Naive B cell (primary cell): ENCODE measurements at regions not wholly inside any gene's neighbourhood (a gene's known extent, or its start where the extent isn't known, plus 50 kb on each side); places are given as distances from the start of the nearest gene placed in this dataset.
"Not testable (repeated sequence)": the region's sequence is repeated elsewhere in the genome, so short reads cannot be mapped to it uniquely, and the experiment has no call there.

Experiments used
- ATAC-seq, 2 donors: fragments of 150-1000 bp; cut with Tn5 transposase; 2 replicates each; pipeline ENCODE4 v1.10.0; 2021; ENCODE audit warnings: low read depth in 2 of 2, mild to moderate bottlenecking in 2 of 2, moderate library complexity in 2 of 2
- DNase-seq: peaks from one replicate; pipeline ENCODE4 v3.0.0; 2022
- H3K27ac Mint-ChIP-seq, 6 donors: one replicate each; pipeline ENCODE4 v1.8.0; 2020 to 2022; ENCODE audit warnings: mild to moderate bottlenecking in 6 of 6, mixed read lengths in 6 of 6, moderate library complexity in 5 of 6, inconsistent platforms in 2 of 6
- H3K27me3 Mint-ChIP-seq, 3 donors: one replicate each; pipeline ENCODE4 v1.8.0; 2021 to 2022; ENCODE audit warnings: mixed read lengths in 3 of 3, mild to moderate bottlenecking in 1 of 3
- H3K36me3 Mint-ChIP-seq, 2 donors: one replicate each; pipeline ENCODE4 v1.8.0; 2020 to 2022; ENCODE audit warnings: mixed read lengths in 2 of 2, inconsistent platforms in 1 of 2, mild to moderate bottlenecking in 1 of 2
- H3K4me1 Mint-ChIP-seq, 3 donors: one replicate each; pipeline ENCODE4 v1.8.0; 2020 to 2022; ENCODE audit warnings: mixed read lengths in 3 of 3, inconsistent platforms in 1 of 3, mild to moderate bottlenecking in 1 of 3, moderate library complexity in 1 of 3
- H3K4me3 Mint-ChIP-seq, 8 donors: one replicate each; pipeline ENCODE4 v1.8.0; 2020 to 2022; ENCODE audit warnings: mild to moderate bottlenecking in 8 of 8, mixed read lengths in 8 of 8, moderate library complexity in 8 of 8, inconsistent platforms in 2 of 8
- H3K9me3 Mint-ChIP-seq, 7 donors: one replicate each; pipeline ENCODE4 v1.8.0; 2020 to 2022; ENCODE audit warnings: mixed read lengths in 7 of 7, mild to moderate bottlenecking in 5 of 7, inconsistent platforms in 2 of 7, moderate library complexity in 1 of 7

GRCh38 chr5:4579679-4580078, 560.5 kb upstream of the ADAMTS16 start:
- Mint-ChIP-seq H3K36me3 (no peaks in the 10 kb centered on the region), H3K9me3 (peaks cover 0 to 8% (median 5%) of the 10 kb centered on the region in 7 donors), H3K27me3 (no peaks in the 10 kb centered on the region), H3K4me1 (no peaks in the 10 kb centered on the region), H3K27ac (no peak overlapping the region), H3K4me3 (no peak overlapping the region)
- DNase-seq = no peak
- ATAC-seq = no peak

GRCh38 chr5:4580772-4581171, 559.4 kb upstream of the ADAMTS16 start:
- Mint-ChIP-seq H3K4me3 (no peak overlapping the region), H3K4me1 (no peaks in the 10 kb centered on the region), H3K27ac (no peak overlapping the region), H3K9me3 (peaks cover 0 to 8% (median 5%) of the 10 kb centered on the region in 7 donors), H3K36me3 (no peaks in the 10 kb centered on the region), H3K27me3 (no peaks in the 10 kb centered on the region)
- ATAC-seq (no peak), DNase-seq (no peak)

GRCh38 chr5:4581289-4581688, 558.8 kb upstream of the ADAMTS16 start:
- Mint-ChIP-seq H3K27me3 (no peaks in the 10 kb centered on the region), H3K4me3 (no peak overlapping the region), H3K36me3 (no peaks in the 10 kb centered on the region), H3K4me1 (no peaks in the 10 kb centered on the region), H3K27ac (no peak overlapping the region), H3K9me3 (peaks cover 0 to 8% (median 5%) of the 10 kb centered on the region in 7 donors)
- ATAC-seq (no peak), DNase-seq (no peak)

DNA sequence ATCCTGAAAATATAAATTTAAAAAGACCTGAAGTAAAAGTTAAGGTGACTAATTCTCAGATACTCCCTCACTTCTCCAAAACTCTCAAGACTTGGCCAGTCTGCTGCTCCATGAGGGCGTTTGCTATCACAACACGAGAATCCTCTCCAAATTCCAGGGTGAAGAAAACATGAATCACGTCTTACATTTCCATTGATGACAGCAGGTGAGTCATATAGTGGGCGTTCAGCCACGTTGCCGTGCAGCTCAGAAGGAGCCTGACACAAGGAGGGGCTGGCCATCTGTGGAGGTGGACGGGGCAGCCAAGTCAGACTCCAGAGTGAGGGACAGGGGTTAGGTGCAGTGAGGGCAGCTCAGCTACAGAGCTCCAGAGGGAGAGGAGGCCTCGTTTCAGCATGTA, 555.1 kb upstream of the ADAMTS16 start:
- H3K36me3 Mint-ChIP-seq = no peaks in the 10 kb centered on the region
- no peak overlapping the region for H3K4me3 Mint-ChIP-seq
- ATAC-seq = no peak
- peaks cover 0 to 7% (median 4%) of the 10 kb centered on the region in 7 donors for H3K9me3 Mint-ChIP-seq
- no peak for DNase-seq
- H3K4me1 Mint-ChIP-seq = no peaks in the 10 kb centered on the region
- no peaks in the 10 kb centered on the region for H3K27me3 Mint-ChIP-seq
- H3K27ac Mint-ChIP-seq = no peak overlapping the region

GRCh38 chr5:4613440-4613839, 526.7 kb upstream of the ADAMTS16 start:
- DNase-seq (no peak), ATAC-seq (no peak)
- Mint-ChIP-seq H3K9me3 (peaks cover 0 to 13% (median 8%) of the 10 kb centered on the region in 7 donors), H3K4me3 (no peak overlapping the region), H3K27ac (no peak overlapping the region), H3K4me1 (no peaks in the 10 kb centered on the region), H3K27me3 (no peaks in the 10 kb centered on the region), H3K36me3 (no peaks in the 10 kb centered on the region)

DNA sequence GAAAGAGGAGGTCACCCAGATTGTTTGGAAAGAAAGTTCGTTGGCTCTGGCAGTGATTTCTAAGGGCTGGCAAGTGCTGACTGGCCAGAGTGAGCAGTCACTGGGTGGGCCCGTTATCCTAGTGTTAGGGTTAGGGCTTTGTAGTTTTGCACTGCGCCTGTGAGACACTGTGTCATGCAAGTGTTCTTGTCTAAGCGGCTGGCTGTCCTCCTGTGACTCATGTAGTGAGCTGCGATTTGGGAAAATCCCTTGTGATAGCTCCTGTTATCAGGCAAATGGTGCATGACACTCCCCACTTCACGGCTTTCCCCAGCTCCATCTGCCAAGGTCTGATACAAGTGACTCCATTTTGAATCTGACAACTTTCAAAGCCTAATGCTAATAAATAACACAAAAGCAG, 526.0 kb upstream of the ADAMTS16 start:
- Mint-ChIP-seq H3K27me3 (no peaks in the 10 kb centered on the region), H3K36me3 (no peaks in the 10 kb centered on the region), H3K4me3 (no peak overlapping the region), H3K4me1 (no peaks in the 10 kb centered on the region), H3K9me3 (peaks cover 0 to 9% (median 5%) of the 10 kb centered on the region in 7 donors), H3K27ac (no peak overlapping the region)
- ATAC-seq (no peak), DNase-seq (no peak)

DNA sequence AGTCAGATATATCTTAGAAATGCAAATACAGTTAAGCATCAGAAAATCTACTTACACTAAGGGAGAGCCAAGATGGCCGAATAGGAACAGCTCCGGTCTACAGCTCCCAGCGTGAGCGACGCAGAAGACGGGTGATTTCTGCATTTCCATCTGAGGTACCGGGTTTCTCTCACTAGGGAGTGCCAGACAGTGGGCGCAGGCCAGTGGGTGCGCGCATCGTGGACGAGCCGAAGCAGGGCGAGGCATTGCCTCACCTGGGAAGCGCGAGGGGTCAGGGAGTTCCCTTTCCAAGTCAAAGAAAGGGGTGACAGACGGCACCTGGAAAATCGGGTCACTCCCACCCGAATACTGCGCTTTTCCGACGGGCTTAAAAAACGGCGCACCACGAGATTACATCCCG, 524.8 kb upstream of the ADAMTS16 start:
- H3K27me3 Mint-ChIP-seq, H3K36me3 Mint-ChIP-seq, H3K4me1 Mint-ChIP-seq, DNase-seq, H3K4me3 Mint-ChIP-seq, H3K27ac Mint-ChIP-seq, ATAC-seq: not testable (repeated sequence)
- H3K9me3 Mint-ChIP-seq = peaks cover 0 to 11% (median 5%) of the 10 kb centered on the region in 7 donors

GRCh38 chr5:4625206-4625896, 514.8 kb upstream of the ADAMTS16 start:
- Mint-ChIP-seq H3K27ac (no peak overlapping the region), H3K27me3 (no peaks in the 10 kb centered on the region), H3K4me1 (peaks cover 0 to 3% (median 0%) of the 10 kb centered on the region in 3 donors), H3K4me3 (no peak overlapping the region), H3K36me3 (no peaks in the 10 kb centered on the region), H3K9me3 (peaks cover 0 to 20% (median 7%) of the 10 kb centered on the region in 7 donors)
- ATAC-seq (no peak), DNase-seq (no peak)

DNA sequence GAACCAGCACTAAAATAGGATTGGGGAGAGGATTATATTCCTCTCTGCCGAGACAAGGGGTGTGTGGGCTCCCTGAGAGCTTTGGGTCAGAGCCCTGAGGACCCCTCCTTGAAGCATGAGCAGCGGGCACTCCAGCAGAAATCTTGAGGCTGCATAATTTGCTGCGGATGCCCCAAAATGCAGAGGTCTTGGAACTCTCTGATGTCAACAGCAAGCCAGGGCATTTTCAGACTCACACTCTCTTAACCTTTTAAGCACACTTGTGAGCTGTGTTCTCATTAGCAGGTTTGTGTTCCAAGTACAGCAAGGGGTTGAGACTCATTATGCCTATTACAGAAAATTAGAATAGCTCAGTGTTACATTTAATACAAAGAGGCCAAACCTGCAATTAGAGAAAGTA, 513.0 kb upstream of the ADAMTS16 start:
- H3K4me1 Mint-ChIP-seq = peaks cover 0 to 3% (median 0%) of the 10 kb centered on the region in 3 donors
- H3K9me3 Mint-ChIP-seq = peaks cover 1 to 20% (median 7%) of the 10 kb centered on the region in 7 donors
- H3K27ac Mint-ChIP-seq = no peak overlapping the region
- H3K36me3 Mint-ChIP-seq = no peaks in the 10 kb centered on the region
- DNase-seq (no peak), ATAC-seq (no peak)
- no peak overlapping the region for H3K4me3 Mint-ChIP-seq
- H3K27me3 Mint-ChIP-seq = no peaks in the 10 kb centered on the region

GRCh38 chr5:4627929-4628328, 512.2 kb upstream of the ADAMTS16 start:
- H3K36me3 Mint-ChIP-seq = no peaks in the 10 kb centered on the region
- H3K4me1 Mint-ChIP-seq = peaks cover 0 to 3% (median 0%) of the 10 kb centered on the region in 3 donors
- peaks cover 2 to 20% (median 7%) of the 10 kb centered on the region in 7 donors for H3K9me3 Mint-ChIP-seq
- no peaks in the 10 kb centered on the region for H3K27me3 Mint-ChIP-seq
- H3K27ac Mint-ChIP-seq = no peak overlapping the region
- no peak for DNase-seq
- no peak overlapping the region for H3K4me3 Mint-ChIP-seq
- no peak for ATAC-seq

DNA sequence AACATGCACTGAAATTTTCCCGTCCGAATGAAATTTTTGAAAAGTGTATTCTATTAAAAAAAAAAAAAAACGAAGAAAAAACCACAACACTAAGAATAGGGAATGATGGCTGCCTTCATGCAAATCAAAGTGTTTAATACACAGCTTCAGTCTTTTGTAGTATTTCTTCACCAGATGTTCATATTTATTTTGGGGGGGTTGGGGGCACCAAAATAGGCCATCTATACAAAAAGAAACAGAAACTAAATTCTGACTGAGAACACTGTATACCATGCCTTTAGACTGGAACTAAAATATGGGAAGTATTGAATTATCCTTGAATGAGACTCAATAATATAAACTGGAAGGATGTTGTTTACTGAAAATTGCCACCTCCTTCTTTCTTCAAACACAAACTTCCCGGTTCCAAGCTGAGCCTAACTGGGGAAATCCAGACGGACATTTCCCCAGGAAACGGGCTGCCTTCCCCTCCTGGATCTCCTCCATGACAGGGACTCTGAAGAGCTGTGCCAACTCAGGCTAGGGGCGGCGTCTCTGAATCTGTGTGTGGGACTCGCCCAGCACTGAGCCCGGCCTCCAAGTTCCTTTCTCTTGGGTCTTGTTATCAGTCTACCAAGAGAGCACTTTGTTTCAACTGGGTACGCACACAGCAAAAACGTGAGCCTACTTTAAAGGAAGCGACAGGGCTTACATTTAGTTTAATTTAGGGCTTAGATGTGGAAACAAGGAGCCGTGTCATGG, 511.3 kb upstream of the ADAMTS16 start:
- no peak for ATAC-seq
- H3K27ac Mint-ChIP-seq = no peak overlapping the region
- no peak for DNase-seq
- peaks cover under 1 to 20% (median 3%) of the 10 kb centered on the region in 7 donors for H3K9me3 Mint-ChIP-seq
- no peaks in the 10 kb centered on the region for H3K27me3 Mint-ChIP-seq
- H3K4me3 Mint-ChIP-seq = no peak overlapping the region
- no peaks in the 10 kb centered on the region for H3K36me3 Mint-ChIP-seq
- peaks cover 0 to 3% (median 0%) of the 10 kb centered on the region in 3 donors for H3K4me1 Mint-ChIP-seq

GRCh38 chr5:4630031-4630430, 510.1 kb upstream of the ADAMTS16 start:
- ATAC-seq (no peak), DNase-seq (no peak)
- Mint-ChIP-seq H3K4me3 (no peak overlapping the region), H3K27me3 (no peaks in the 10 kb centered on the region), H3K9me3 (peaks cover 0 to 20% (median 3%) of the 10 kb centered on the region in 7 donors), H3K36me3 (no peaks in the 10 kb centered on the region), H3K4me1 (peaks cover 0 to 3% (median 0%) of the 10 kb centered on the region in 3 donors), H3K27ac (peak overlapping the region in 1 of 6 donors; percentile 66)

- no peak overlapping the region for H3K27ac Mint-ChIP-seq
- H3K27me3 Mint-ChIP-seq = peaks cover 0 to 3% (median 0%) of the 10 kb centered on the region in 3 donors
- peaks cover 0 to 3% (median 0%) of the 10 kb centered on the region in 3 donors for H3K4me1 Mint-ChIP-seq
- H3K9me3 Mint-ChIP-seq = peaks cover 0 to 5% (median 3%) of the 10 kb centered on the region in 7 donors
- DNase-seq (no peak), ATAC-seq (no peak)
- no peak overlapping the region for H3K4me3 Mint-ChIP-seq
- H3K36me3 Mint-ChIP-seq = no peaks in the 10 kb centered on the region
Observed at GRCh38 chr5:4634342-4634741, 505.8 kb upstream of the ADAMTS16 start.

DNA sequence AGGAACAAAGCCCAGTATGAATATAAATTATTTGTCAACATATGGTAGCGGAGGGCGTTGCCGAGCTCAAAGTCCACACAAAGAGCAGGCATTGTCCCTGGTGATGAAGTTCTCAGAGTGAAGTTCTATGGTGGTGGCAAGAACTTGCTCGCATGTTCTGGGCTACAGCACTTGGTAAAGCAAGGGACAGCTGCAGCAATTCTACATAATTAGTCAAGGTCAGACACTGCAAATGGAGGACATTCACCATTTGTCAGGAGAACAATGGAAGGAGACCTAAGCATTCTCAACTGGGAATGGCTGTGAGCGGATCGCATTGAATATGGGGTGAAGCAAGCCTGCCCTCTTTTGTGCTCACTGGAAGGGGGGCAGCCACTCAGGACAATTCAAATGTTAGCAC, 503.8 kb upstream of the ADAMTS16 start:
- no peak overlapping the region for H3K27ac Mint-ChIP-seq
- H3K4me3 Mint-ChIP-seq = no peak overlapping the region
- peaks cover 0 to 3% (median 0%) of the 10 kb centered on the region in 3 donors for H3K27me3 Mint-ChIP-seq
- no peaks in the 10 kb centered on the region for H3K36me3 Mint-ChIP-seq
- H3K4me1 Mint-ChIP-seq = no peaks in the 10 kb centered on the region
- no peak for ATAC-seq
- DNase-seq = no peak
- H3K9me3 Mint-ChIP-seq = peaks cover 0 to 3% (median 0%) of the 10 kb centered on the region in 7 donors
